ENCODE measurements at regions not wholly inside any gene's neighbourhood (a gene's known extent, or its start where the extent isn't known, plus 50 kb on each side); places are given as distances from the start of the nearest gene placed in this dataset.

DNA sequence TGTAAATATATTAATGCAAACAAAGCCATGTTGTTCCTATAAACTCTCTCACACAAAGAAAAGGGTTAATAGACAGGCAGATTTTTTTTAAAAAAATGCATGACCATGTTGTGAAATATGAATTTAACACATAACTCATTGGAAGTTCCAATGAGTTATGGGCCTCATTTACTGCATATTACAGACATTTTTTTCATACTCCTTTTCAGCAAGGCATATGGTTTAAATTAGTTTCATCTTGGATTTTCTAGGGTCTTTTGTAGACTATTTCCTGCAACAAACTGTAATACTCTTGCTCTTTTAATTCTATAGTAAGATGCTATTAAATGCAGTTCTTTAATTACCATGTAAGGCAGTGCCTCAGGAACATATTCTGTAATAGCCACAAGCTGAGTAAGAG is 323.1 kb downstream of the GBA3 start:
- no peak overlapping the region for H3K4me2 ChIP-seq
- no peaks in the 10 kb centered on the region for H3K36me3 ChIP-seq (ENCODE audit: insufficient read depth)
- H3K79me2 ChIP-seq (ENCODE audit: insufficient read depth, low read depth), result no peaks in the 10 kb centered on the region
- H3K27me3 ChIP-seq (ENCODE audit: insufficient read depth, low read depth), result no peaks in the 10 kb centered on the region
- no peak overlapping the region for H3K27ac ChIP-seq
- no peaks in the 10 kb centered on the region for H4K20me1 ChIP-seq (ENCODE audit: insufficient read depth)
- no peak overlapping the region for H3K9ac ChIP-seq
- no peaks in the 10 kb centered on the region for H3K4me1 ChIP-seq (ENCODE audit: low read depth, poor library complexity, severe bottlenecking)
- TF ChIP-seq, protein P1, sequence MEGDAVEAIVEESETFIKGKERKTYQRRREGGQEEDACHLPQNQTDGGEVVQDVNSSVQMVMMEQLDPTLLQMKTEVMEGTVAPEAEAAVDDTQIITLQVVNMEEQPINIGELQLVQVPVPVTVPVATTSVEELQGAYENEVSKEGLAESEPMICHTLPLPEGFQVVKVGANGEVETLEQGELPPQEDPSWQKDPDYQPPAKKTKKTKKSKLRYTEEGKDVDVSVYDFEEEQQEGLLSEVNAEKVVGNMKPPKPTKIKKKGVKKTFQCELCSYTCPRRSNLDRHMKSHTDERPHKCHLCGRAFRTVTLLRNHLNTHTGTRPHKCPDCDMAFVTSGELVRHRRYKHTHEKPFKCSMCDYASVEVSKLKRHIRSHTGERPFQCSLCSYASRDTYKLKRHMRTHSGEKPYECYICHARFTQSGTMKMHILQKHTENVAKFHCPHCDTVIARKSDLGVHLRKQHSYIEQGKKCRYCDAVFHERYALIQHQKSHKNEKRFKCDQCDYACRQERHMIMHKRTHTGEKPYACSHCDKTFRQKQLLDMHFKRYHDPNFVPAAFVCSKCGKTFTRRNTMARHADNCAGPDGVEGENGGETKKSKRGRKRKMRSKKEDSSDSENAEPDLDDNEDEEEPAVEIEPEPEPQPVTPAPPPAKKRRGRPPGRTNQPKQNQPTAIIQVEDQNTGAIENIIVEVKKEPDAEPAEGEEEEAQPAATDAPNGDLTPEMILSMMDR (conservative IDR thresholded peaks at IDR 0.05; ENCODE audit: low read depth, low read length), result no peak
- no peak overlapping the region for H3K4me3 ChIP-seq (IDR thresholded peaks at IDR 0.05; ENCODE audit: insufficient read depth, low read depth, low read length)
- H2AFZ ChIP-seq (ENCODE audit: low read depth), result no peak overlapping the region

DNA sequence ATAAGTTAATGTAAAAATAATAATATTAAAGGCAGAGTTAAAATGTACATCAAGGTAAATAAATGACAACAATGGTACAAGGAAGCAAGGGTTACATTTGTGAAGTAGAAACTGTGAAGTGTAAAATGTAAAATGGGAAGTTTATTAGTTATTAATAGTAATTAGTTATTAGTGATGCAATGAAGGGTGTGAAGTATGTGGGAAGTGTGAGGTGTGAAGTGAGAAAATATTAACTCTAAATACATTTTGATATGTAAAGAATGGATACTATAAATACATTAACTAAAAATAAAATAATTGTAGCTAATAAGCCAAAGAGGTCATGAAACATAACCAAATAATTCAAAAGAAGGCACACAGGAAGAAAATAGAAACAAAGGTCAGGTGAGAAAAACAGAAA is 316.4 kb downstream of the GBA3 start:
- Histone ChIP-seq H3K4me3 (IDR thresholded peaks at IDR 0.05; ENCODE audit: insufficient read depth, low read depth, low read length) (no peak overlapping the region), H3K4me1 (ENCODE audit: low read depth, poor library complexity, severe bottlenecking) (no peaks in the 10 kb centered on the region), H3K27me3 (ENCODE audit: insufficient read depth, low read depth) (no peaks in the 10 kb centered on the region), H3K27ac (no peak overlapping the region), H3K36me3 (ENCODE audit: insufficient read depth) (no peaks in the 10 kb centered on the region), H3K9ac (no peak overlapping the region), H2AFZ (ENCODE audit: low read depth) (no peak overlapping the region), H4K20me1 (ENCODE audit: insufficient read depth) (no peaks in the 10 kb centered on the region), H3K4me2 (no peak overlapping the region), H3K79me2 (ENCODE audit: insufficient read depth, low read depth) (no peaks in the 10 kb centered on the region)
- TF ChIP-seq, protein P1 (conservative IDR thresholded peaks at IDR 0.05; ENCODE audit: low read depth, low read length), result no peak

DNA sequence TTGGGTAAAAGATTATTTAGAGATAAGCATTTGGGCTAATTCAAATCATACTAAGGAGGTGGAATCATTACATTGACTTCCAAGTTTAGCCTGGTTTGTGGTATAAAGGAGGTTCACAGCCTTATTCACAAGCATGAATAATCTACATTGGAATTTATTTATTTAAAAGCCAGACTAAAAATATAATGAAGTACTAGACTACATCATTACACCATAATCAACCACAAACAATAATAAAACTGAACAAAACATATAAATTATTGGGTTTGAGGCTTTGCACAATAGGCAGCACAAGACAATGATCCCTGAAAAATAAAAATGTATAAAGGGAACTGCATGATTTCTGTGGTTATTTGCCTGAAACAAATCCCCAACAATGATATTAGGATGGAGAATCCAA is 314.0 kb downstream of the GBA3 start:
- no peaks in the 10 kb centered on the region for H4K20me1 ChIP-seq (ENCODE audit: insufficient read depth)
- TF ChIP-seq, protein P1 (conservative IDR thresholded peaks at IDR 0.05; ENCODE audit: low read depth, low read length), result no peak
- H3K36me3 ChIP-seq (ENCODE audit: insufficient read depth), result no peaks in the 10 kb centered on the region
- H3K4me2 ChIP-seq, result no peak overlapping the region
- H3K4me1 ChIP-seq (ENCODE audit: low read depth, poor library complexity, severe bottlenecking), result no peaks in the 10 kb centered on the region
- no peak overlapping the region for H3K4me3 ChIP-seq (IDR thresholded peaks at IDR 0.05; ENCODE audit: insufficient read depth, low read depth, low read length)
- H3K27ac ChIP-seq, result no peak overlapping the region
- no peaks in the 10 kb centered on the region for H3K27me3 ChIP-seq (ENCODE audit: insufficient read depth, low read depth)
- H2AFZ ChIP-seq (ENCODE audit: low read depth), result no peak overlapping the region
- no peaks in the 10 kb centered on the region for H3K79me2 ChIP-seq (ENCODE audit: insufficient read depth, low read depth)
- H3K9ac ChIP-seq, result no peak overlapping the region

DNA sequence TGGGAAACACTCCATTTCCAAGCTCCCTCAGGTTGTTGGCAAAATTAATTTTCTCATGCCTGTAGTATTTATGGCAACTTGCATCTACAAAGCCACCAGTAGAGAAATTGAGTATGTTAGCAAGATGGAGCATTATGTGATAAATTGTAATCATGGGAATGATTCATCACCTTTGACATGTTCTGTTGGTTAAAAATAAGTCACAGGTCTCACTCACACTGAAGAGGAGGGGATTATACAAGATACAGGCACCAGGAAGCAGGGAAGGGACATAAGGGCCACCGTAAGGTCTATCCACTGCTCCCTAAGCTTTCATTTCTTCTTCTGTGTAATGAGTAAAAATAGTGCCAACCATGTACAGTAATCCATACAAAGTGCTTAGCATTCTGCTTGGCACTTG is 313.0 kb downstream of the GBA3 start:
- Histone ChIP-seq H3K79me2 (ENCODE audit: insufficient read depth, low read depth) (no peaks in the 10 kb centered on the region), H3K4me1 (ENCODE audit: low read depth, poor library complexity, severe bottlenecking) (no peaks in the 10 kb centered on the region), H3K9ac (no peak overlapping the region), H3K27ac (no peak overlapping the region), H3K4me3 (IDR thresholded peaks at IDR 0.05; ENCODE audit: insufficient read depth, low read depth, low read length) (no peak overlapping the region), H4K20me1 (ENCODE audit: insufficient read depth) (no peaks in the 10 kb centered on the region), H2AFZ (ENCODE audit: low read depth) (no peak overlapping the region), H3K4me2 (no peak overlapping the region), H3K36me3 (ENCODE audit: insufficient read depth) (no peaks in the 10 kb centered on the region), H3K27me3 (ENCODE audit: insufficient read depth, low read depth) (no peaks in the 10 kb centered on the region)
- TF ChIP-seq, protein P1 (conservative IDR thresholded peaks at IDR 0.05; ENCODE audit: low read depth, low read length), result no peak

DNA sequence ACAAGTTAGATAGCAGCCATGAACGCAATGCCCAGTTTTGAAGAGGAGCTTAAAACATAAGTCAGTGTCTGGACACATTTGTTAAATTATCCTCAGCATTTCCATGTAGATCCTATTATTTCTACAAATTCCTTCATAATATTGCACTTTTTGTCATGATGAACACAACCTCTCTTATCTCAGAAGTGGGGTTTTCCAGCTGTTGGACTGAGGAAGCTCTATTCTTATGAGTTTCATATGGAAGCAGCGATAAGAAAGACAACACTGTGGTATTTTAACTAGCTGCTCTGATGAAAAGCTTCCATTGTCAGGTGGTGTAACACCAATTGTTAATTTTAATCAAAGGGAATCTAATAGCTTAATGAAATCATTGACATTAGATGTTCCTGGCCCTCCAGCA is 308.7 kb downstream of the GBA3 start:
- H3K4me3 ChIP-seq (IDR thresholded peaks at IDR 0.05; ENCODE audit: insufficient read depth, low read depth, low read length), result no peak overlapping the region
- TF ChIP-seq, protein P1 (conservative IDR thresholded peaks at IDR 0.05; ENCODE audit: low read depth, low read length), result no peak
- H2AFZ ChIP-seq (ENCODE audit: low read depth), result no peak overlapping the region
- H3K79me2 ChIP-seq (ENCODE audit: insufficient read depth, low read depth), result no peaks in the 10 kb centered on the region
- H3K9ac ChIP-seq, result no peak overlapping the region
- H3K36me3 ChIP-seq (ENCODE audit: insufficient read depth), result no peaks in the 10 kb centered on the region
- no peaks in the 10 kb centered on the region for H3K27me3 ChIP-seq (ENCODE audit: insufficient read depth, low read depth)
- H3K4me2 ChIP-seq, result no peak overlapping the region
- no peaks in the 10 kb centered on the region for H4K20me1 ChIP-seq (ENCODE audit: insufficient read depth)
- no peak overlapping the region for H3K27ac ChIP-seq
- no peaks in the 10 kb centered on the region for H3K4me1 ChIP-seq (ENCODE audit: low read depth, poor library complexity, severe bottlenecking)
